ENCODE measurements at regions not wholly inside any gene's neighbourhood (a gene's known extent, or its start where the extent isn't known, plus 50 kb on each side); places are given as distances from the start of the nearest gene placed in this dataset.

DNA sequence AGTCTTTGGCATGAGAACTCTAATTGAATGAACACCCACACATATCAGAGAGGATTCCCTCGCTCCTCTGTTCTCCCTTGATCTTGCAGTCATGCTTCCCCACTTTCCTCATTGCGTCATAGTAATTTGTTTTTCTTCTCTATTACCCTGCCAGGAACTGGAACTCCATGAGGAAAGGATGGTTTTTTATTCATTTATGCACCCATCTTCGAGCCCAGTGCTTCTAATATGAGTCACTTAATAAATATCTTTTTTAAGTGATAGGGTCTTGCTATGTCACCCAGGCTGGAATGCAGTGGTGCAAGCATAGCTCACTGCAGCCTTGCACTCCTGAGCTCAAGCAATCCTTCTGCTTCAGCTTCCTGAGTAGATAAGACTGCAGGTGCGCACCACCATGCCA is 83.5 kb downstream of the OTUD1 start:
- intact Hi-C loops (cut with micrococcal nuclease; ENCODE audit: unreplicated experiment): no loop called here
- Histone ChIP-seq H3K9me3 (ENCODE audit: control insufficient read depth, insufficient read depth, low read depth, low read length) (no peaks in the 10 kb centered on the region), H3K4me1 (ENCODE audit: control insufficient read depth, insufficient read depth, low read length) (no peaks in the 10 kb centered on the region), H3K27me3 (ENCODE audit: control insufficient read depth, insufficient read depth, low read length) (no peaks in the 10 kb centered on the region), H3K27ac (ENCODE audit: low read length) (no peak overlapping the region), H3K36me3 (ENCODE audit: control insufficient read depth, insufficient read depth, low read length) (no peaks in the 10 kb centered on the region), H3K4me3 (ENCODE audit: low read depth in 2 of 2, low read length in 2 of 2) (no peak overlapping the region)
- BruUV-seq (replicated peaks): no TSS peak
- CTCF ChIA-PET: interaction anchor here (0.6 kb wide), 1 partner anchor 84 kb away, joined by 3 read pairs; no protein-coding TSS in a partner anchor
- ATAC-seq (no peak), DNase-seq (ENCODE audit: low read depth, low spot score) (no peak)
- in situ Hi-C loops (cut with HindIII; ENCODE audit: low pct_unique_long_range_greater_than_20kb, low sequenced_read_pairs): no loop called here
- POLR2A ChIA-PET: no interaction called here
- TF ChIP-seq POLR2AphosphoS5 (IDR thresholded peaks at IDR 0.05; ENCODE audit: low read depth, low read length) (no peak), TCF7L2 (IDR thresholded peaks at IDR 0.05; ENCODE audit: low read depth, low read length) (no peak)

DNA sequence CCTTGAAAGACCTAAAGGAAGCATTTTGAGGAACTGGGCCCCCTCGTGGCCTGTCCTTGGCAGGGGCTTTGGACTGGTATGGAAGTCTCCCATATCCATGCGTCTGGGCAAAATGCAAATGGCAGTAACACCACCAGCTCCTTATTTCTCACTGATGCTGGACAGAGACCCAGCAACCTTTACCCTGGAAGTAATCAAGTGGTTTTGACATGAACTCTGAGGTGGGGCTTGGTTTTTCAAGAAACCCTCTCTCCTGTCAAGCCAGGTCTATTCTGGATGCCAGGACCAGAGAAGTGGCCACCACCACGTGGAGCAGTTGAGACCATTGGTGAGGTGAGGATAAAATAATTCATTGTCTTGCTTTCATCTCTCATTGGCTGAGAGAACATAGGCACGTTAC is 84.4 kb downstream of the OTUD1 start:
- Histone ChIP-seq H3K9me3 (ENCODE audit: control insufficient read depth, insufficient read depth, low read depth, low read length) (no peaks in the 10 kb centered on the region), H3K4me1 (ENCODE audit: control insufficient read depth, insufficient read depth, low read length) (no peaks in the 10 kb centered on the region), H3K27ac (ENCODE audit: low read length) (no peak overlapping the region), H3K27me3 (ENCODE audit: control insufficient read depth, insufficient read depth, low read length) (no peaks in the 10 kb centered on the region), H3K36me3 (ENCODE audit: control insufficient read depth, insufficient read depth, low read length) (no peaks in the 10 kb centered on the region), H3K4me3 (ENCODE audit: low read depth in 2 of 2, low read length in 2 of 2) (no peak overlapping the region)
- no peak for ATAC-seq
- intact Hi-C loops (cut with micrococcal nuclease; ENCODE audit: unreplicated experiment): no loop called here
- TF ChIP-seq, protein P1, sequence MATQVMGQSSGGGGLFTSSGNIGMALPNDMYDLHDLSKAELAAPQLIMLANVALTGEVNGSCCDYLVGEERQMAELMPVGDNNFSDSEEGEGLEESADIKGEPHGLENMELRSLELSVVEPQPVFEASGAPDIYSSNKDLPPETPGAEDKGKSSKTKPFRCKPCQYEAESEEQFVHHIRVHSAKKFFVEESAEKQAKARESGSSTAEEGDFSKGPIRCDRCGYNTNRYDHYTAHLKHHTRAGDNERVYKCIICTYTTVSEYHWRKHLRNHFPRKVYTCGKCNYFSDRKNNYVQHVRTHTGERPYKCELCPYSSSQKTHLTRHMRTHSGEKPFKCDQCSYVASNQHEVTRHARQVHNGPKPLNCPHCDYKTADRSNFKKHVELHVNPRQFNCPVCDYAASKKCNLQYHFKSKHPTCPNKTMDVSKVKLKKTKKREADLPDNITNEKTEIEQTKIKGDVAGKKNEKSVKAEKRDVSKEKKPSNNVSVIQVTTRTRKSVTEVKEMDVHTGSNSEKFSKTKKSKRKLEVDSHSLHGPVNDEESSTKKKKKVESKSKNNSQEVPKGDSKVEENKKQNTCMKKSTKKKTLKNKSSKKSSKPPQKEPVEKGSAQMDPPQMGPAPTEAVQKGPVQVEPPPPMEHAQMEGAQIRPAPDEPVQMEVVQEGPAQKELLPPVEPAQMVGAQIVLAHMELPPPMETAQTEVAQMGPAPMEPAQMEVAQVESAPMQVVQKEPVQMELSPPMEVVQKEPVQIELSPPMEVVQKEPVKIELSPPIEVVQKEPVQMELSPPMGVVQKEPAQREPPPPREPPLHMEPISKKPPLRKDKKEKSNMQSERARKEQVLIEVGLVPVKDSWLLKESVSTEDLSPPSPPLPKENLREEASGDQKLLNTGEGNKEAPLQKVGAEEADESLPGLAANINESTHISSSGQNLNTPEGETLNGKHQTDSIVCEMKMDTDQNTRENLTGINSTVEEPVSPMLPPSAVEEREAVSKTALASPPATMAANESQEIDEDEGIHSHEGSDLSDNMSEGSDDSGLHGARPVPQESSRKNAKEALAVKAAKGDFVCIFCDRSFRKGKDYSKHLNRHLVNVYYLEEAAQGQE (IDR thresholded peaks at IDR 0.05; ENCODE audit: insufficient read depth in 1 of 2, low read depth in 2 of 2, low read length in 1 of 2): no peak
- no peak for TF ChIP-seq POLR2AphosphoS5 (IDR thresholded peaks at IDR 0.05; ENCODE audit: low read depth, low read length)
- no peak for TF ChIP-seq TCF7L2 (IDR thresholded peaks at IDR 0.05; ENCODE audit: low read depth, low read length)
- TF ChIP-seq, protein P2, sequence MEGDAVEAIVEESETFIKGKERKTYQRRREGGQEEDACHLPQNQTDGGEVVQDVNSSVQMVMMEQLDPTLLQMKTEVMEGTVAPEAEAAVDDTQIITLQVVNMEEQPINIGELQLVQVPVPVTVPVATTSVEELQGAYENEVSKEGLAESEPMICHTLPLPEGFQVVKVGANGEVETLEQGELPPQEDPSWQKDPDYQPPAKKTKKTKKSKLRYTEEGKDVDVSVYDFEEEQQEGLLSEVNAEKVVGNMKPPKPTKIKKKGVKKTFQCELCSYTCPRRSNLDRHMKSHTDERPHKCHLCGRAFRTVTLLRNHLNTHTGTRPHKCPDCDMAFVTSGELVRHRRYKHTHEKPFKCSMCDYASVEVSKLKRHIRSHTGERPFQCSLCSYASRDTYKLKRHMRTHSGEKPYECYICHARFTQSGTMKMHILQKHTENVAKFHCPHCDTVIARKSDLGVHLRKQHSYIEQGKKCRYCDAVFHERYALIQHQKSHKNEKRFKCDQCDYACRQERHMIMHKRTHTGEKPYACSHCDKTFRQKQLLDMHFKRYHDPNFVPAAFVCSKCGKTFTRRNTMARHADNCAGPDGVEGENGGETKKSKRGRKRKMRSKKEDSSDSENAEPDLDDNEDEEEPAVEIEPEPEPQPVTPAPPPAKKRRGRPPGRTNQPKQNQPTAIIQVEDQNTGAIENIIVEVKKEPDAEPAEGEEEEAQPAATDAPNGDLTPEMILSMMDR (IDR thresholded peaks at IDR 0.05): no peak
- TF ChIP-seq SIN3A (IDR thresholded peaks at IDR 0.05; ENCODE audit: borderline replicate concordance, insufficient read depth, low read depth, low read length): no peak
- in situ Hi-C loops (cut with HindIII; ENCODE audit: low pct_unique_long_range_greater_than_20kb, low sequenced_read_pairs): no loop called here
- BruUV-seq (replicated peaks): no TSS peak
- CTCF ChIA-PET: no interaction called here
- POLR2A ChIA-PET: no interaction called here
- no peak for DNase-seq (ENCODE audit: low read depth, low spot score)

DNA sequence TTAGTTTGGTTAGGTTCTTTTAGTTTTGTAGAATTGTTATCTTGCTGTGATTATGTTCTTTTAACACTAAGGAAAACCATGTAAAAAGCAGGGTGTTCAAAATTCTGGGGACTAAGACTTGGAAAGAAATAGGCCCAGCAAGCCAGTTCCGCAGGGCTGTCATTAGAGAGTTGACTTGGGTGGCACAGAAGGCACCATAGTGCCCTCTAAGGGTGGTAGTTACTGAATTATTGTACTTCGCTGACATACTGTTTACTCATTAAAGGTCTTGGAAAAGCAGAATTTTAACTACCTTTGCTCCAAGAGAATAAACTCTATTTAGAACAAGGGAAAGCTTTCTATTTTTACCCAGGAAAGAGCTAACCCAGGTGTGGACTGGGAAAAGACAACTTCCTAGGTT is 86.5 kb downstream of the OTUD1 start:
- no peak; the same call in 1 of the 2 replicates for ATAC-seq
- CTCF ChIA-PET: no interaction called here
- in situ Hi-C loops (cut with HindIII; ENCODE audit: low pct_unique_long_range_greater_than_20kb, low sequenced_read_pairs): no loop called here

More for the DNA sequence above, 86.5 kb downstream of the OTUD1 start:
- Histone ChIP-seq H3K4me3 (ENCODE audit: low read depth in 2 of 2, low read length in 2 of 2) (no peak overlapping the region), H3K36me3 (ENCODE audit: control insufficient read depth, insufficient read depth, low read length) (no peaks in the 10 kb centered on the region), H3K9me3 (ENCODE audit: control insufficient read depth, insufficient read depth, low read depth, low read length) (no peaks in the 10 kb centered on the region), H3K27ac (ENCODE audit: low read length) (no peak overlapping the region), H3K27me3 (ENCODE audit: control insufficient read depth, insufficient read depth, low read length) (no peaks in the 10 kb centered on the region), H3K4me1 (ENCODE audit: control insufficient read depth, insufficient read depth, low read length) (no peaks in the 10 kb centered on the region)
- no peak for DNase-seq (ENCODE audit: low read depth, low spot score)
- POLR2A ChIA-PET: no interaction called here
- TF ChIP-seq POLR2AphosphoS5 (IDR thresholded peaks at IDR 0.05; ENCODE audit: low read depth, low read length): no peak
- TF ChIP-seq, protein P2 (IDR thresholded peaks at IDR 0.05): peak; percentile 51
- no TSS peak for BruUV-seq (replicated peaks)
- intact Hi-C loops (cut with micrococcal nuclease; ENCODE audit: unreplicated experiment): loop anchor here (2.0 kb wide), 1 partner anchor 211 kb away; no protein-coding TSS in a partner anchor
